ENCODE measurements at regions not wholly inside any gene's neighbourhood (a gene's known extent, or its start where the extent isn't known, plus 50 kb on each side); places are given as distances from the start of the nearest gene placed in this dataset.
"Not testable (repeated sequence)": the region's sequence is repeated elsewhere in the genome, so short reads cannot be mapped to it uniquely, and the experiment has no call there.

GRCh38 chr12:18823461-18823860 lies 85.5 kb downstream of the CAPZA3 start:
- H3K4me3 ChIP-seq (ENCODE audit: control insufficient read depth, low read depth, low read length), result no peak overlapping the region
- DNase-seq (ENCODE audit: low read depth), result no peak
- TF ChIP-seq CTCF (IDR thresholded peaks at IDR 0.05; ENCODE audit: control insufficient read depth, insufficient read depth, low read depth, low read length, missing control alignments), result no peak

GRCh38 chr12:18824287-18824686 lies 86.4 kb downstream of the CAPZA3 start:
- no peak for TF ChIP-seq CTCF (IDR thresholded peaks at IDR 0.05; ENCODE audit: control insufficient read depth, insufficient read depth, low read depth, low read length, missing control alignments)
- DNase-seq (ENCODE audit: low read depth), result no peak
- no peak overlapping the region for H3K4me3 ChIP-seq (ENCODE audit: control insufficient read depth, low read depth, low read length)

DNA sequence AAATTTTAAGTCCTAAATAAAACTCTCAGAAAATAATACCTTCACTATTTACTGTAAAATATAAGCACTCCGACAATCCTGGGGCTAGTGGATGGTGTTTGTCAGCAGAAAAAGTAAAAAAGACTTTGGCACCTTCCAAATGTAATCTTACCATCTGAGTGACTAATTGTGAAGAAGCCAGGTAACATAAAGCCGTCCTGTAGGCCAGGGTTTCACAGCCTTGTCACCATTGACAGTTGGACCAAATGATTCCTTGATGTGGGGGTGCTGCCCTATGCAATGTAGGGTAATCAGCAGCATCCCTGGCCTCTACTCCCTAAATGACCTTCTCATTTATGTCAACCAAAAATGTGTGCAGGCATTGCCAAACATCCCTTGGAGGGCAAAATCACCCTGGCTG lies 87.2 kb downstream of the CAPZA3 start:
- DNase-seq (ENCODE audit: low read depth), result no peak
- TF ChIP-seq CTCF (IDR thresholded peaks at IDR 0.05; ENCODE audit: control insufficient read depth, insufficient read depth, low read depth, low read length, missing control alignments), result no peak

DNA sequence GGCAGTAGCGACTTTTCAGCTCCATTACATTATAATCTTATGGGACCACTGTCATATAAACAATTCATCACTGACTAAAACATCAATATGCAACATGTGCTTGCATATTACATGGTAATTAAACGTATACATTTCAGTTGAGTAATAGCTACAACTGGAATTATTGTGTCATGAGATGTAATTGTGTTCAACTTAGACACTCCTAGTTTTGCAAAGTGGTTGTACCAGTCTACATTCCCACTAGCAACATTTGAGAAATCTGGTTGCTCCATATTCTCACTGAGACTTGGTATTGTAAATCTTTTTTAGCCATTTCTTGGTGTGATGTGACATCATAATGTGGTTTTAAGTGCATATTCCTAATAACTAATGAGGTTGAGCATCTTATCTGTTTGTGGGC lies 90.0 kb downstream of the CAPZA3 start:
- no peak for DNase-seq (ENCODE audit: low read depth)
- no peak for TF ChIP-seq CTCF (IDR thresholded peaks at IDR 0.05; ENCODE audit: control insufficient read depth, insufficient read depth, low read depth, low read length, missing control alignments)
- no peak overlapping the region for H3K4me3 ChIP-seq (ENCODE audit: control insufficient read depth, low read depth, low read length)

More for the DNA sequence above, 87.2 kb downstream of the CAPZA3 start:
- no peak overlapping the region for H3K4me3 ChIP-seq (ENCODE audit: control insufficient read depth, low read depth, low read length)

GRCh38 chr12:18828483-18828882 lies 90.6 kb downstream of the CAPZA3 start:
- no peak overlapping the region for H3K4me3 ChIP-seq (ENCODE audit: control insufficient read depth, low read depth, low read length)
- TF ChIP-seq CTCF (IDR thresholded peaks at IDR 0.05; ENCODE audit: control insufficient read depth, insufficient read depth, low read depth, low read length, missing control alignments), result no peak
- no peak for DNase-seq (ENCODE audit: low read depth)

DNA sequence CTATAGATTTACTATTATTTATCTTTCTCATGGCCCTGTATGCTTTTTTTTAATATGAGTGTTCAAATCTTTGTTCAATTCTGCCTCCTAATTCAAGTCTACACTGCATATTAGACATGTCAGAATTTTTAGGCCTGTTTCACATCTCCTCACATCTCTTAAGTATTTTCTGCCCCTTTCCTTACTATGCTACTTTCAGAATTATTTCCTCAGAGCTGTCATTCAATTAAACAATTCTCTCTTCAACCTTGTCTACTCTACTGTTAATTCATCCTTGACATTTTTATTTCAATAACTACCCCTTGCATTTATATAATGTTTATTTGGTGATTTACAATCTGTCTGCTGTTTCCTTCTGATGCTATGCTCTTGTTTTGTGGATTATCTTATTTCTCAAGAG lies 91.1 kb downstream of the CAPZA3 start:
- no peak overlapping the region for H3K4me3 ChIP-seq (ENCODE audit: control insufficient read depth, low read depth, low read length)
- DNase-seq (ENCODE audit: low read depth), result no peak
- no peak for TF ChIP-seq CTCF (IDR thresholded peaks at IDR 0.05; ENCODE audit: control insufficient read depth, insufficient read depth, low read depth, low read length, missing control alignments)

- not testable (repeated sequence) for H3K4me3 ChIP-seq (ENCODE audit: control insufficient read depth, low read depth, low read length); DNase-seq (ENCODE audit: low read depth)
Measured at GRCh38 chr12:18832932-18833331, 95.0 kb downstream of the CAPZA3 start.
